Upper lobe of right lung (tissue), 1 donor: ENCODE measurements at regions not wholly inside any gene's neighbourhood (a gene's known extent, or its start where the extent isn't known, plus 50 kb on each side); places are given as distances from the start of the nearest gene placed in this dataset.

Source experiments
- ATAC-seq: fragments of 200-7000 bp; cut with Tn5 transposase; one replicate; pipeline ENCODE4 v1.9.1; 2020; ENCODE audit warnings: mild to moderate bottlenecking, moderate library complexity
- DNase-seq: peaks from one replicate; pipeline ENCODE4 v3.0.0-alpha.2; 2020
- H3K27ac ChIP-seq: fragments of 200-600 bp; one replicate; pipeline ENCODE4 v1.8.0; 2022
- H3K27me3 ChIP-seq: fragments of 200-600 bp; one replicate; pipeline ENCODE4 v1.8.0; 2022; ENCODE audit warnings: mild to moderate bottlenecking
- H3K36me3 ChIP-seq: fragments of 200-600 bp; one replicate; pipeline ENCODE4 v1.8.0; 2022
- H3K4me1 ChIP-seq: fragments of 200-600 bp; one replicate; pipeline ENCODE4 v1.8.0; 2022
- H3K4me3 ChIP-seq: fragments of 200-600 bp; one replicate; pipeline ENCODE4 v1.8.0; 2022; ENCODE audit warnings: mild to moderate bottlenecking
- H3K9me3 ChIP-seq: fragments of 200-600 bp; one replicate; pipeline ENCODE4 v1.8.0; 2022
- intact Hi-C: fragments of 100-400 bp; cut with DNase I; formaldehyde crosslinking; loops from one replicate; pipeline ENCODE4 v1.11.0; 2022
- TF ChIP-seq, protein P1 (sequence below): fragments of 200-600 bp; IDR thresholded peaks from one replicate; pipeline ENCODE4 v1.8.0; 2022; ENCODE audit warnings: antibody characterized with exemption
- donor health status: DM: no; HTN: yes; CAD: no; lungs with severe emphysema.

- DNase-seq (no peak), ATAC-seq (no peak)
- intact Hi-C loops = no loop called here
- Histone ChIP-seq H3K9me3 (no peaks in the 10 kb centered on the region), H3K36me3 (no peaks in the 10 kb centered on the region), H3K4me3 (no peak overlapping the region), H3K27ac (no peak overlapping the region), H3K4me1 (peaks cover 34% of the 10 kb centered on the region), H3K27me3 (no peaks in the 10 kb centered on the region)
- TF ChIP-seq, protein P1, sequence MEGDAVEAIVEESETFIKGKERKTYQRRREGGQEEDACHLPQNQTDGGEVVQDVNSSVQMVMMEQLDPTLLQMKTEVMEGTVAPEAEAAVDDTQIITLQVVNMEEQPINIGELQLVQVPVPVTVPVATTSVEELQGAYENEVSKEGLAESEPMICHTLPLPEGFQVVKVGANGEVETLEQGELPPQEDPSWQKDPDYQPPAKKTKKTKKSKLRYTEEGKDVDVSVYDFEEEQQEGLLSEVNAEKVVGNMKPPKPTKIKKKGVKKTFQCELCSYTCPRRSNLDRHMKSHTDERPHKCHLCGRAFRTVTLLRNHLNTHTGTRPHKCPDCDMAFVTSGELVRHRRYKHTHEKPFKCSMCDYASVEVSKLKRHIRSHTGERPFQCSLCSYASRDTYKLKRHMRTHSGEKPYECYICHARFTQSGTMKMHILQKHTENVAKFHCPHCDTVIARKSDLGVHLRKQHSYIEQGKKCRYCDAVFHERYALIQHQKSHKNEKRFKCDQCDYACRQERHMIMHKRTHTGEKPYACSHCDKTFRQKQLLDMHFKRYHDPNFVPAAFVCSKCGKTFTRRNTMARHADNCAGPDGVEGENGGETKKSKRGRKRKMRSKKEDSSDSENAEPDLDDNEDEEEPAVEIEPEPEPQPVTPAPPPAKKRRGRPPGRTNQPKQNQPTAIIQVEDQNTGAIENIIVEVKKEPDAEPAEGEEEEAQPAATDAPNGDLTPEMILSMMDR = no peak
Observed at GRCh38 chr2:120933693-120934573, 198.3 kb downstream of the GLI2 start.

- Histone ChIP-seq H3K27ac (peak overlapping the region; percentile 24), H3K4me3 (no peak overlapping the region), H3K27me3 (no peaks in the 10 kb centered on the region), H3K4me1 (peaks cover 34% of the 10 kb centered on the region), H3K9me3 (no peaks in the 10 kb centered on the region), H3K36me3 (no peaks in the 10 kb centered on the region)
- no peak for DNase-seq
- TF ChIP-seq, protein P1 = no peak
- intact Hi-C loops = no loop called here
- no peak for ATAC-seq
Observed at GRCh38 chr2:120934574-120935338, 199.1 kb downstream of the GLI2 start.

GRCh38 chr2:120935339-120936313 is 200.0 kb downstream of the GLI2 start:
- ATAC-seq (peak; percentile 16), DNase-seq (no peak)
- H3K36me3 ChIP-seq = no peaks in the 10 kb centered on the region
- TF ChIP-seq, protein P1 = no peak
- peaks cover 34% of the 10 kb centered on the region for H3K4me1 ChIP-seq
- H3K27me3 ChIP-seq = no peaks in the 10 kb centered on the region
- H3K27ac ChIP-seq = peak overlapping the region; percentile 24
- H3K9me3 ChIP-seq = no peaks in the 10 kb centered on the region
- intact Hi-C loops = no loop called here
- H3K4me3 ChIP-seq = no peak overlapping the region

- DNase-seq (no peak), ATAC-seq (peak; percentile 59)
- no peaks in the 10 kb centered on the region for H3K9me3 ChIP-seq
- H3K27me3 ChIP-seq = no peaks in the 10 kb centered on the region
- peak overlapping the region; percentile 17 for H3K27ac ChIP-seq
- H3K36me3 ChIP-seq = no peaks in the 10 kb centered on the region
- peaks cover 34% of the 10 kb centered on the region for H3K4me1 ChIP-seq
- TF ChIP-seq, protein P1 = no peak
- no peak overlapping the region for H3K4me3 ChIP-seq
- intact Hi-C loops = no loop called here
Observed at GRCh38 chr2:120936476-120937334, 201.0 kb downstream of the GLI2 start.
